Keratinocyte (primary cell): ENCODE measurements at regions not wholly inside any gene's neighbourhood (a gene's known extent, or its start where the extent isn't known, plus 50 kb on each side); places are given as distances from the start of the nearest gene placed in this dataset.

ENCODE experiments used
- DNase-seq: peaks from one replicate; pipeline ENCODE4 v3.0.0-alpha.2; 2011; ENCODE audit warnings: low read depth, missing footprints, low spot score
- FAIRE-seq: peaks from 2 replicates; lab custom pipeline; 2011; peaks lifted over from hg19 to GRCh38; lab: Jason Lieb, UNC
- H2AFZ ChIP-seq: 2 replicates; pipeline ENCODE4 v1.6.0; 2012; ENCODE audit warnings: low read length, control low read depth, inconsistent platforms; ENCODE audit not compliant: control insufficient read depth
- H3K27ac ChIP-seq: 2 replicates; pipeline ENCODE4 v1.5.1; 2011; ENCODE audit warnings: low read length; ENCODE audit not compliant: control insufficient read depth, insufficient read depth
- H3K27me3 ChIP-seq: 3 replicates; pipeline ENCODE4 v1.6.0; 2011; ENCODE audit warnings: low read length; ENCODE audit not compliant: control insufficient read depth, insufficient read depth; ENCODE audit errors: extremely low read depth
- H3K36me3 ChIP-seq, 2 experiments: 2 replicates in 1 of 2; 3 replicates in 1 of 2; pipeline ENCODE4 v1.5.1; 2011; ENCODE audit warnings: low read length in 2 of 2, mild to moderate bottlenecking in 1 of 2; ENCODE audit not compliant: control insufficient read depth in 2 of 2, insufficient read depth in 2 of 2; ENCODE audit errors: extremely low read depth in 1 of 2
- H3K4me1 ChIP-seq: 3 replicates; pipeline ENCODE4 v1.5.1; 2011; ENCODE audit warnings: low read length; ENCODE audit not compliant: control insufficient read depth, insufficient read depth; ENCODE audit errors: extremely low read depth
- H3K4me2 ChIP-seq: 3 replicates; pipeline ENCODE4 v1.6.0; 2011; ENCODE audit warnings: low read depth, low read length; ENCODE audit not compliant: control insufficient read depth, insufficient read depth; ENCODE audit errors: extremely low read depth
- H3K4me3 ChIP-seq, 3 experiments: fragments of 200-600 bp in 1 of 3; sonication (generic) in 1 of 3; 2 replicates in 2 of 3; 3 replicates in 1 of 3; pipeline ENCODE4 v1.5.1; 2011 to 2016; ENCODE audit warnings: low read length in 3 of 3, mild to moderate bottlenecking in 3 of 3, control low read depth in 2 of 3, inconsistent platforms in 1 of 3, low read depth in 1 of 3, mixed read lengths in 1 of 3, mixed run types in 1 of 3, moderate library complexity in 1 of 3; ENCODE audit not compliant: control insufficient read depth in 2 of 3, insufficient read depth in 2 of 3; ENCODE audit errors: extremely low read depth in 1 of 3
- H3K79me2 ChIP-seq: 2 replicates; pipeline ENCODE4 v1.6.0; 2012; ENCODE audit warnings: low read length; ENCODE audit not compliant: control insufficient read depth, insufficient read depth
- H3K9ac ChIP-seq: 3 replicates; pipeline ENCODE4 v1.6.0; 2011; ENCODE audit warnings: low read length; ENCODE audit not compliant: control insufficient read depth, insufficient read depth; ENCODE audit errors: extremely low read depth
- H3K9me1 ChIP-seq: 3 replicates; pipeline ENCODE4 v1.6.0; 2011; ENCODE audit warnings: low read length; ENCODE audit not compliant: control insufficient read depth, insufficient read depth; ENCODE audit errors: extremely low read depth
- H3K9me3 ChIP-seq: 2 replicates; pipeline ENCODE4 v1.5.1; 2012; ENCODE audit warnings: low read depth, low read length; ENCODE audit not compliant: control insufficient read depth
- H4K20me1 ChIP-seq: 3 replicates; pipeline ENCODE4 v1.6.0; 2011; ENCODE audit warnings: low read length; ENCODE audit not compliant: control insufficient read depth, insufficient read depth; ENCODE audit errors: extremely low read depth
- CTCF ChIP-seq, 3 experiments: IDR thresholded peaks in 1 of 3; conservative IDR thresholded peaks in 1 of 3; optimal IDR thresholded peaks in 1 of 3; 2 replicates in 2 of 3; 3 replicates in 1 of 3; pipeline versions ENCODE3 to v1.5.1; 2011; ENCODE audit warnings: low read length in 3 of 3, mild to moderate bottlenecking in 3 of 3, moderate library complexity in 2 of 3, control low read depth in 1 of 3, inconsistent platforms in 1 of 3; ENCODE audit not compliant: insufficient read depth in 2 of 3; ENCODE audit errors: extremely low read depth in 1 of 3
- EZH2 ChIP-seq: IDR thresholded peaks from one replicate; pipeline ENCODE4 v1.6.1; 2012; ENCODE audit warnings: inconsistent platforms, mild to moderate bottlenecking, low read length, moderate library complexity
- dilution Hi-C: fragments of 300-500 bp; cut with MboI; formaldehyde crosslinking; loops from one replicate; pipeline ENCODE4 v1.7.0; 2020; ENCODE audit warnings: low sequenced_read_pairs; ENCODE audit not compliant: extremely low pct_ligation_motif_present

DNA sequence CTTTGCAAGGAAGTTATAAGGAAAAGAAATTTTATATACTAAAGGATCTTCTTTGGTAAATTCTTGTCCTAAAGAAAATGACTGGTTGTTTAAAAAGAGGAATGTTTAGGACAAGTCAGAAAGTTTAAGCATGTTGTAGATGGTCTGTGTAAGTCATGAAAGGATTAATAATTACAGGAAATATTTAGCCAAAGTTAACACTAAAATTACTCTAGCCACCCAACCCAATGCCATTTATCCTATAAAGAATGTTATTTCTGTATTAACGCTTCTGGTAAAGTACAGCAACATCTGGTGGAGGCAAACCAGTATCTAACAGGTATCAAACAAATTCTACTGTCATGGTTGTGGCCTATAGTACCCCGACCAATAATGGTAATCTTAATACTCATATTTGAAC is 546.9 kb upstream of the PKDCC start:
- Histone ChIP-seq H3K4me3 (no peak overlapping the region), H4K20me1 (no peaks in the 10 kb centered on the region), H3K27me3 (no peaks in the 10 kb centered on the region), H3K27ac (no peak overlapping the region), H3K9me3 (no peaks in the 10 kb centered on the region), H3K9ac (no peak overlapping the region), H2AFZ (no peak overlapping the region), H3K4me1 (no peaks in the 10 kb centered on the region), H3K79me2 (no peaks in the 10 kb centered on the region), H3K4me2 (no peak overlapping the region), H3K9me1 (no peaks in the 10 kb centered on the region), H3K36me3 (no peaks in the 10 kb centered on the region)
- DNase-seq = no peak
- no peak for FAIRE-seq
- TF ChIP-seq EZH2 = no peak
- TF ChIP-seq CTCF (optimal IDR thresholded peaks at IDR 0.05 in 1 of 3, IDR thresholded peaks at IDR 0.05 in 1 of 3, conservative IDR thresholded peaks at IDR 0.05 in 1 of 3; ENCODE audit: extremely low read depth in 1 of 3, insufficient read depth in 2 of 3, low read length in 3 of 3) = no peak
- dilution Hi-C loops = no loop called here

- Histone ChIP-seq H3K9me1 (no peaks in the 10 kb centered on the region), H3K36me3 (no peaks in the 10 kb centered on the region), H3K4me3 (no peak overlapping the region), H3K9me3 (no peaks in the 10 kb centered on the region), H3K27ac (no peak overlapping the region), H3K27me3 (no peaks in the 10 kb centered on the region), H3K4me2 (no peak overlapping the region), H3K4me1 (no peaks in the 10 kb centered on the region), H3K9ac (no peak overlapping the region), H3K79me2 (no peaks in the 10 kb centered on the region), H2AFZ (no peak overlapping the region), H4K20me1 (no peaks in the 10 kb centered on the region)
- FAIRE-seq = no peak
- no peak for DNase-seq
- TF ChIP-seq EZH2 (no peak), CTCF (optimal IDR thresholded peaks at IDR 0.05 in 1 of 3, IDR thresholded peaks at IDR 0.05 in 1 of 3, conservative IDR thresholded peaks at IDR 0.05 in 1 of 3; ENCODE audit: extremely low read depth in 1 of 3, insufficient read depth in 2 of 3, low read length in 3 of 3) (no peak)
- dilution Hi-C loops = no loop called here
Measured at GRCh38 chr2:41502752-41503151, 545.1 kb upstream of the PKDCC start.
